Pancreas (tissue), 10 donors: ENCODE measurements at regions not wholly inside any gene's neighbourhood (a gene's known extent, or its start where the extent isn't known, plus 50 kb on each side); places are given as distances from the start of the nearest gene placed in this dataset.
A peak's percentile ranks its signal among the peaks of the same experiment; 100 is the strongest.

Experiments
- ATAC-seq, 4 donors: fragments of 200-7000 bp; cut with Tn5 transposase; one replicate each; pipeline versions ENCODE4 v1.8.0 to v1.9.1; 2020; ENCODE audit warnings: mild to moderate bottlenecking in 4 of 4, moderate library complexity in 4 of 4
- DNase-seq, 6 donors: peaks; one replicate each; pipeline ENCODE4 v3.0.0-alpha.2; 2020
- FAIRE-seq: peaks from 2 replicates; lab custom pipeline; 2012; peaks lifted over from hg19 to GRCh38; lab: Jason Lieb, UNC
- H3K27ac ChIP-seq, 4 donors: fragments of 200-600 bp; sonication (generic); 1 replicate in 3 of 4; 2 replicates in 1 of 4; pipeline versions ENCODE4 v1.5.0 to v1.8.0; 2020
- H3K27me3 ChIP-seq, 4 donors: fragments of 200-600 bp; one replicate each; pipeline ENCODE4 v1.8.0; 2021
- H3K36me3 ChIP-seq, 3 donors: fragments of 200-600 bp; sonication (generic) in 1 of 3; one replicate each; pipeline versions ENCODE4 v1.5.0 to v1.8.0; 2020 to 2021
- H3K4me1 ChIP-seq, 3 donors: fragments of 200-600 bp; one replicate each; pipeline ENCODE4 v1.8.0; 2021
- H3K4me3 ChIP-seq, 4 donors: fragments of 200-600 bp; sonication (generic) in 2 of 4; one replicate each; pipeline versions ENCODE4 v1.5.0 to v1.8.0; 2020 to 2021
- H3K9me3 ChIP-seq, 4 donors: fragments of 200-600 bp; one replicate each; pipeline ENCODE4 v1.8.0; 2021
- WGBS, 2 donors: extraction: QIAGEN DNeasy Blood & Tissue Kit; methylation state at CpG; one replicate each; pipeline ENCODE4 v1.1.7; 2013; 5-methylcytosine and 5-hydroxymethylcytosine counted together
- intact Hi-C, 3 donors: fragments of 100-400 bp; cut with DNase I; formaldehyde crosslinking; loops; one replicate each; pipeline versions ENCODE4 v1.11.1 to v1.14.2; 2022
- TF ChIP-seq, protein P1 (sequence below), 4 donors: fragments of 200-600 bp; sonication (generic) in 3 of 4; IDR thresholded peaks; one replicate each; pipeline versions ENCODE4 v1.5.0 to v1.8.0; 2021; ENCODE audit warnings: antibody characterized with exemption in 4 of 4
- donor health status: healthy with polysubstance abuse.
- donor health status: DM: no; HTN: no; CAD: no; lungs with moderate emphysema.
- donor health status: DM: no; HTN: no; CAD: no.
- donor health status: control.
- donor health status: control.
- donor health status: Bipolar disorder and iron deficiency.
- donor health status: DM: yes; HTN: yes; CAD: no.
- donor health status: DM: no; HTN: no; CAD: no.
- donor health status: DM: no; HTN: no; CAD: no.
- donor health status: DM: yes; HTN: yes; CAD: no.

DNA sequence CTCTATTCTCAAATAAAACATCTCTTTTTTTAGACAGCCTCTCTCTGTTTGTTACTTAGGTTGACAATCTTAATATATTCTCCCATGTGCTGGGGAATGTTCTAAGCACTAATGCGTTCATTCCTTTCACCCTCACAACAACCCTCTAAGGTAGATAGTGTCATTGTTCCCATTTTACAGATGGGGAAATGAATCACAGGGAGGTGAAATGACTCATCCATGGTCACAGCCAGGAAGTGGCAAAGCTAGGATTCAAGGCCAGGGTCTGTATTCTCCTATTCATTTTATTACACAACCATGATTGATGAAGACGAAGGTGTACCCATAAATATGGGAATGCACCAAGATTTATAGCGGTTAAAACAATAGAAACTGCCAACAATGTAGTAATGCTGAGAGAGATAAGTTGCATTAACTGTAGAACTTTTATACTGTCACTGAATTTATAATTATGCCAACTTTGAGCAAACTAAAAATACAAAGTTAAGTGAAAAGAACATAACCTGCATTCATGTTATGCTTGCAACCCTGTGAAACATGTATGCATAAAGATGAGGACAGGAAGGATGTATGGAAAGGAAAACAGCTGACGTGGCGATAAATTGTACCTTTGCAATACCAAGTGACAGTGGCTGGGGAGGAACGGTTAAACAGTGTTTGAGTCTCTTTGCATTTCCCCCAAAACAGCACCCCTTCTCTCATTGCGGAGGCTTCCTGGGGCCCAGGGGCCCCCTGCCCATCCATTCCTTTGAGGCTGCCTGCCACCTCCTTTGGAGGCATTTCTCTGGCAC, 257.7 kb upstream of the AGAP1 start:
- TF ChIP-seq, protein P1, sequence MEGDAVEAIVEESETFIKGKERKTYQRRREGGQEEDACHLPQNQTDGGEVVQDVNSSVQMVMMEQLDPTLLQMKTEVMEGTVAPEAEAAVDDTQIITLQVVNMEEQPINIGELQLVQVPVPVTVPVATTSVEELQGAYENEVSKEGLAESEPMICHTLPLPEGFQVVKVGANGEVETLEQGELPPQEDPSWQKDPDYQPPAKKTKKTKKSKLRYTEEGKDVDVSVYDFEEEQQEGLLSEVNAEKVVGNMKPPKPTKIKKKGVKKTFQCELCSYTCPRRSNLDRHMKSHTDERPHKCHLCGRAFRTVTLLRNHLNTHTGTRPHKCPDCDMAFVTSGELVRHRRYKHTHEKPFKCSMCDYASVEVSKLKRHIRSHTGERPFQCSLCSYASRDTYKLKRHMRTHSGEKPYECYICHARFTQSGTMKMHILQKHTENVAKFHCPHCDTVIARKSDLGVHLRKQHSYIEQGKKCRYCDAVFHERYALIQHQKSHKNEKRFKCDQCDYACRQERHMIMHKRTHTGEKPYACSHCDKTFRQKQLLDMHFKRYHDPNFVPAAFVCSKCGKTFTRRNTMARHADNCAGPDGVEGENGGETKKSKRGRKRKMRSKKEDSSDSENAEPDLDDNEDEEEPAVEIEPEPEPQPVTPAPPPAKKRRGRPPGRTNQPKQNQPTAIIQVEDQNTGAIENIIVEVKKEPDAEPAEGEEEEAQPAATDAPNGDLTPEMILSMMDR (IDR thresholded peaks at IDR 0.05) = no peak
- no peak overlapping the region for H3K27ac ChIP-seq
- H3K4me3 ChIP-seq = no peak overlapping the region
- ATAC-seq = no peak
- FAIRE-seq = no peak
- 61 to 62% methylated on average over 7 of the region's 7 CpGs for WGBS, 2 donors
- intact Hi-C loops = no loop called here
- DNase-seq = no peak
- no peaks in the 10 kb centered on the region for H3K4me1 ChIP-seq
- no peaks in the 10 kb centered on the region for H3K9me3 ChIP-seq
- no peaks in the 10 kb centered on the region for H3K36me3 ChIP-seq
- H3K27me3 ChIP-seq = no peaks in the 10 kb centered on the region

GRCh38 chr2:235238537-235238936, 255.3 kb upstream of the AGAP1 start:
- FAIRE-seq = no peak
- no peak for DNase-seq
- TF ChIP-seq, protein P1 (IDR thresholded peaks at IDR 0.05) = no peak
- no peak overlapping the region for H3K27ac ChIP-seq
- no peaks in the 10 kb centered on the region for H3K36me3 ChIP-seq
- no peaks in the 10 kb centered on the region for H3K4me1 ChIP-seq
- no peaks in the 10 kb centered on the region for H3K27me3 ChIP-seq
- intact Hi-C loops = no loop called here
- no peaks in the 10 kb centered on the region for H3K9me3 ChIP-seq
- no peak overlapping the region for H3K4me3 ChIP-seq
- whole genome bisulfite sequencing, 2 donors = 39% methylated on average over 3 of the region's 3 CpGs
- ATAC-seq = peak in 2 of 4 donors; percentile 23 to 32

DNA sequence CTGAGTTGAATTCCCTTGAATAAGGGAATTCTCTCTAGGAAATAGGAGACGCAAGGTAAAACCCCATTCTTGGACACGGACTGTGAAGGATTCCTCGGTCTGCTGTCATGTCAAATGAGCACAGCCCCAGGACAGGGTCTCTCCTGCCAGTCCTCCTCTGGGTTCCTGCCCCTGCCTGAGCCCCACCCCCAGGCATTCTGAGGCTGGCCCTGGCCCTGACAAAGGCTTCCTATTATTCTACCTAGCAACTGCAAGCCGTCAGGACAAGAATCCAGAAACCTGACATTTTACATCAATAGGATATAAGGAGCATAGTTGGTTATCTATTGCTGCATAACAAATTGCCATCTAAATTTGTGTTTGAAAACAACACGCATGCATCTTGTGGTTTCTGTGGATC, 253.3 kb upstream of the AGAP1 start:
- Histone ChIP-seq H3K9me3 (no peaks in the 10 kb centered on the region), H3K36me3 (no peaks in the 10 kb centered on the region), H3K4me1 (no peaks in the 10 kb centered on the region), H3K4me3 (no peak overlapping the region), H3K27ac (no peak overlapping the region), H3K27me3 (no peaks in the 10 kb centered on the region)
- no peak for FAIRE-seq
- TF ChIP-seq, protein P1 (IDR thresholded peaks at IDR 0.05) = no peak
- DNase-seq = no peak
- 81 to 82% methylated on average over 5 of the region's 5 CpGs for WGBS, 2 donors
- intact Hi-C loops = no loop called here
- ATAC-seq = no peak

GRCh38 chr2:235244255-235245220, 249.3 kb upstream of the AGAP1 start:
- WGBS, 2 donors = 49 to 52% methylated on average over 8 of the region's 8 CpGs
- TF ChIP-seq, protein P1 (IDR thresholded peaks at IDR 0.05) = no peak
- H3K27ac ChIP-seq = no peak overlapping the region

More at GRCh38 chr2:235244255-235245220, 249.3 kb upstream of the AGAP1 start:
- H3K4me1 ChIP-seq = no peaks in the 10 kb centered on the region
- ATAC-seq (peak in 1 of 4 donors; percentile 41), DNase-seq (no peak), FAIRE-seq (no peak)
- H3K9me3 ChIP-seq = no peaks in the 10 kb centered on the region
- intact Hi-C loops = no loop called here
- H3K27me3 ChIP-seq = no peaks in the 10 kb centered on the region
- H3K4me3 ChIP-seq = no peak overlapping the region
- no peaks in the 10 kb centered on the region for H3K36me3 ChIP-seq
